HEK293 (cell line): ENCODE measurements at regions not wholly inside any gene's neighbourhood (a gene's known extent, or its start where the extent isn't known, plus 50 kb on each side); places are given as distances from the start of the nearest gene placed in this dataset.

Experiments
- CTCF ChIP-seq: fragments of 450-650 bp; formaldehyde crosslinking; IDR thresholded peaks from 2 replicates; pipeline ENCODE4 v1.5.1; 2016; ENCODE audit warnings: missing biosample characterization, missing genetic modification characterization
- SCRT2 ChIP-seq: fragments of 450-650 bp; formaldehyde crosslinking; IDR thresholded peaks from 2 replicates; pipeline ENCODE4 v1.5.1; 2016; ENCODE audit warnings: missing biosample characterization, missing genetic modification characterization
- ZFP69B ChIP-seq: fragments of 450-650 bp; formaldehyde crosslinking; IDR thresholded peaks from 2 replicates; pipeline ENCODE4 v1.5.1; 2016; ENCODE audit warnings: missing biosample characterization, missing genetic modification characterization

GRCh38 chr15:85954586-85954985, 125.1 kb upstream of the AGBL1 start:
- no peak for TF ChIP-seq CTCF
- no peak for TF ChIP-seq SCRT2 (tag by site-specific recombination)
- TF ChIP-seq ZFP69B (tag by site-specific recombination), result no peak
